Mesendoderm (in vitro differentiated cells): ENCODE measurements at regions not wholly inside any gene's neighbourhood (a gene's known extent, or its start where the extent isn't known, plus 50 kb on each side); places are given as distances from the start of the nearest gene placed in this dataset.

Experiments used
- DNase-seq: peaks from one replicate; pipeline ENCODE4 v3.0.0; 2013
- H2AK5ac ChIP-seq: 2 replicates; pipeline ENCODE4 v1.6.1; 2013; ENCODE audit warnings: low read length, inconsistent platforms
- H2BK120ac ChIP-seq: 2 replicates; pipeline ENCODE4 v1.6.1; 2013; ENCODE audit warnings: low read depth, mild to moderate bottlenecking, low read length, moderate library complexity, mixed read lengths
- H2BK15ac ChIP-seq: replicated peaks from 2 replicates; pipeline ENCODE4 v1.6.1; 2013; ENCODE audit warnings: low read depth, mild to moderate bottlenecking, moderate library complexity
- H2BK5ac ChIP-seq: 2 replicates; pipeline ENCODE4 v1.6.1; 2013; ENCODE audit warnings: low read length, inconsistent platforms
- H3K18ac ChIP-seq: 2 replicates; pipeline ENCODE4 v1.6.1; 2013; ENCODE audit warnings: mild to moderate bottlenecking, low read length, mixed read lengths
- H3K23ac ChIP-seq: one replicate; pipeline ENCODE4 v1.6.1; 2013; ENCODE audit warnings: low read length
- H3K27ac ChIP-seq: 2 replicates; pipeline ENCODE4 v1.5.1; 2013; ENCODE audit warnings: low read depth, mild to moderate bottlenecking, inconsistent platforms, low read length, moderate library complexity
- H3K27me3 ChIP-seq: 2 replicates; pipeline ENCODE4 v1.6.1; 2013; ENCODE audit warnings: low read length, control low read depth, mild to moderate bottlenecking, inconsistent platforms; ENCODE audit not compliant: insufficient read depth, poor library complexity
- H3K36me3 ChIP-seq: 2 replicates; pipeline ENCODE4 v1.6.1; 2013; ENCODE audit warnings: low read length, inconsistent platforms; ENCODE audit not compliant: control insufficient read depth, insufficient read depth
- H3K4ac ChIP-seq: one replicate; pipeline ENCODE4 v1.6.1; 2013; ENCODE audit warnings: low read depth, mild to moderate bottlenecking, low read length, moderate library complexity
- H3K4me1 ChIP-seq: 2 replicates; pipeline ENCODE4 v1.6.1; 2013; ENCODE audit warnings: low read depth, low read length, inconsistent platforms; ENCODE audit not compliant: control insufficient read depth
- H3K4me2 ChIP-seq: 2 replicates; pipeline ENCODE4 v1.6.1; 2013; ENCODE audit warnings: low read length
- H3K4me3 ChIP-seq: 2 replicates; pipeline ENCODE4 v1.5.1; 2013; ENCODE audit warnings: mild to moderate bottlenecking, low read length
- H3K56ac ChIP-seq: one replicate; pipeline ENCODE4 v1.6.1; 2013; ENCODE audit warnings: low read length
- H3K79me1 ChIP-seq: 2 replicates; pipeline ENCODE4 v1.6.1; 2013; ENCODE audit warnings: low read length, inconsistent platforms
- H3K79me2 ChIP-seq: 2 replicates; pipeline ENCODE4 v1.6.1; 2013; ENCODE audit warnings: mild to moderate bottlenecking, low read length; ENCODE audit not compliant: control insufficient read depth, insufficient read depth
- H3K9ac ChIP-seq: 2 replicates; pipeline ENCODE4 v1.6.1; 2013; ENCODE audit warnings: low read length, inconsistent platforms
- H4K5ac ChIP-seq: one replicate; pipeline ENCODE4 v1.6.1; 2013; ENCODE audit warnings: low read length
- H4K8ac ChIP-seq: one replicate; pipeline ENCODE4 v1.6.1; 2013; ENCODE audit warnings: low read depth, mild to moderate bottlenecking, control low read depth, low read length, moderate library complexity
- WGBS: extraction: QIAGEN DNeasy Blood & Tissue Kit; methylation state at CpG from one replicate; pipeline ENCODE4 v1.1.7; 2013; ENCODE audit warnings: low lambda C conversion rate, missing lambda C conversion rate; ENCODE audit not compliant: insufficient coverage; ENCODE audit errors: extremely low coverage; 5-methylcytosine and 5-hydroxymethylcytosine counted together

DNA sequence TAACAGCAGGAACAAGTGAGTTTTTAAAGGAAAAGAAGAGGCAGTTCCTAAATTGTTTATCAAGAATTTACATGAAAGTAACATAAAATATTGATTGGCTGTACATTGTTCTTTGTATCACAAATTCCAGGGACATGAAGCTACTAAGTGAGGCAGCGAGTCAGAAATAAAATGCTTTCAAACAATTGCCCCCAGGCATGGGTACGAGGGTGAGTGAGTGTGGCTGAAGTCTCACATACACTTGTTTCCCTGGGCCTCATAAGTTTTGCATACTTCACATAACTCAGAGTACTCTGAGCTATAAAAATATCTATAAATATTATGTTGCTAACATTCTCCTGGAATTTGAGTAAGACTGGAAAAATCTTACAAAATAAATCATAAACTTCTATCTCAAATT is 511.6 kb upstream of the PRKX start:
- Histone ChIP-seq H3K4me3 (no peak overlapping the region), H3K18ac (no peak overlapping the region), H2BK5ac (no peak overlapping the region), H2BK120ac (no peak overlapping the region), H2BK15ac (no peak overlapping the region), H4K5ac (no peak overlapping the region), H3K36me3 (no peaks in the 10 kb centered on the region), H4K8ac (no peak overlapping the region), H2AK5ac (no peak overlapping the region), H3K27ac (no peak overlapping the region), H3K79me1 (no peaks in the 10 kb centered on the region), H3K23ac (no peak overlapping the region), H3K9ac (no peak overlapping the region), H3K4me1 (no peaks in the 10 kb centered on the region), H3K4ac (no peak overlapping the region), H3K4me2 (no peak overlapping the region), H3K56ac (no peak overlapping the region), H3K79me2 (no peaks in the 10 kb centered on the region), H3K27me3 (no peaks in the 10 kb centered on the region)
- no CpG with 5 or more reads among the region's 2 CpGs for WGBS
- no peak for DNase-seq

DNA sequence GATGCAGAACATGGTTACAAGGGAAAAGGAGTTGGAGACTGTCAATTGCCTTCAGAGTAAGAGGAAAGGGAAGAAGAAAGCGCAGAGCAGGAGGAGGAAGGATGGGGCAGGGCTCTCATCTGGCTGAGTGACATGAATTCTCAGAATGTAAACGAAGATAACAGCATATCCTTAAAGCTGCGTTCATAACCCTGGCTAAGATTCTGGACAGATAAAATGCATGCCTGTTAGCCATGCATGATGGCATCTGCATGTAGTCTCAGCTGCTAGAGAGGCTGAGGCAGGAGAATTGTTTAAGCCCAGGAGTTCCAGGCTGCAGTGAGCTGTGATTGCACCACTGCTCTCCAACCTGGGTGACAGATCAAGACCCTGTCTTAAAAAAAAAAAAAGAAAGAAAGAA is 493.5 kb upstream of the PRKX start:
- Histone ChIP-seq H4K8ac (no peak overlapping the region), H4K5ac (no peak overlapping the region), H2BK120ac (no peak overlapping the region), H2BK15ac (no peak overlapping the region), H3K36me3 (no peaks in the 10 kb centered on the region), H3K79me2 (no peaks in the 10 kb centered on the region), H3K56ac (no peak overlapping the region), H3K4me3 (no peak overlapping the region), H2AK5ac (no peak overlapping the region), H3K18ac (no peak overlapping the region), H3K4ac (no peak overlapping the region), H3K4me2 (no peak overlapping the region), H3K27ac (no peak overlapping the region), H3K27me3 (no peaks in the 10 kb centered on the region), H3K23ac (no peak overlapping the region), H3K9ac (no peak overlapping the region), H3K4me1 (no peaks in the 10 kb centered on the region), H3K79me1 (no peaks in the 10 kb centered on the region), H2BK5ac (no peak overlapping the region)
- WGBS = no CpG with 5 or more reads among the region's 3 CpGs
- DNase-seq = no peak

DNA sequence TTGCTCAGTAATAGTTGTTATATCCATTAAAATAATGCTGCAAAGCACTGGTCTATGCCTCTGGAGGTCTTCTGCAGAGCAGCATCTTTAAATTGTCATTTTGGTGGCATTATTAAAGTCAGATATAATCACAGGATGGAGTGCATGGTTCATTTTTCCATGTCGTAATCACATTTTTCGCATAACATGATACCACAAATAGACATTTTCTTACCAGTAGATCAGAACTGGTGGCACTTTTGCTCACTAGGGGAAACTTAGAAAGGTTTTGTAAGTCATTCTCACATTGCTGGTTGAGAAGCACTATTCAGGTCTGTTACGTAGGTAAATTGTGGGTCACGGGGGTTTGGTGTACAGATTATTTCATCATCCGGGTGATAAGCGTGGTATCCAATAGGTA is 484.5 kb upstream of the PRKX start:
- no peak overlapping the region for H3K9ac ChIP-seq
- no peak overlapping the region for H4K8ac ChIP-seq
- no peaks in the 10 kb centered on the region for H3K36me3 ChIP-seq
- H3K4me1 ChIP-seq = no peaks in the 10 kb centered on the region
- H2AK5ac ChIP-seq = no peak overlapping the region
- H3K56ac ChIP-seq = no peak overlapping the region
- no peak overlapping the region for H2BK15ac ChIP-seq
- no CpG with 5 or more reads among the region's 6 CpGs for WGBS
- H2BK120ac ChIP-seq = no peak overlapping the region
- H4K5ac ChIP-seq = no peak overlapping the region
- H3K4me3 ChIP-seq = no peak overlapping the region
- H3K4ac ChIP-seq = no peak overlapping the region
- no peak overlapping the region for H3K27ac ChIP-seq
- no peaks in the 10 kb centered on the region for H3K27me3 ChIP-seq
- DNase-seq = no peak
- no peak overlapping the region for H3K23ac ChIP-seq
- no peaks in the 10 kb centered on the region for H3K79me2 ChIP-seq
- no peaks in the 10 kb centered on the region for H3K79me1 ChIP-seq
- H3K4me2 ChIP-seq = no peak overlapping the region
- no peak overlapping the region for H2BK5ac ChIP-seq
- H3K18ac ChIP-seq = no peak overlapping the region

DNA sequence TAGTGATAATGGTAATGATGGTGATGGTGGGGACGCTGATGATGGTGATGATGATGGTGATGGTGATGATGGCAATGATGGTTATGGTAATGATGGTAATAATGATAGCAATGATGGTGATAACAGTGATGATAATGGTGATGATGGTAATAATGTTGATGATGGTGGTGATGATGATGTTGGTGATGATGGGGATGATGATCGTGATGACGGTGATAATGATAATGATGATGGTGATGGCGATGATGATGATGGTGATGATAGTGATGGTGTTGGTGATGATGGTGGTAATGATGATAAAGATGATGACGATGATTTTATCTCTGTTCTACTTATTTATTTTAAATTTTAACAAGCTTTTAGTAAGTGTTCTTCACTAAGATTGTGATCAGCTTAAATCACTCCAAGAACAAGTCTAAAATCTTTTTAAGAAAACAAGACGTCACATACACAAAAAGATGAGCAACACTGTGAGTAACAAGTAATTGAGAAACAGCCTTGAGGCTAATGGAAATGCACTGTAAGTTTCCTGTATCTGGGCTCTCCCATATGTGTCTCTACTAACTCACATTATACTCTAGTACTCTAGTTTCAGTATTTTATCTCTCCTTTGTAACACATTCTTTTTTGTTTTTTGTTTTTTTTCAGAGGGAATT is 480.2 kb upstream of the PRKX start:
- Histone ChIP-seq H3K27me3 (no peaks in the 10 kb centered on the region), H4K8ac (no peak overlapping the region), H3K27ac (no peak overlapping the region), H3K79me2 (no peaks in the 10 kb centered on the region), H3K4me2 (no peak overlapping the region), H3K79me1 (no peaks in the 10 kb centered on the region), H2BK15ac (no peak overlapping the region), H3K36me3 (no peaks in the 10 kb centered on the region), H3K9ac (no peak overlapping the region), H2BK120ac (no peak overlapping the region), H3K4ac (no peak overlapping the region), H2BK5ac (no peak overlapping the region), H3K4me1 (no peaks in the 10 kb centered on the region), H2AK5ac (no peak overlapping the region), H3K23ac (no peak overlapping the region), H3K56ac (no peak overlapping the region), H3K4me3 (no peak overlapping the region), H4K5ac (no peak overlapping the region), H3K18ac (no peak overlapping the region)
- no peak for DNase-seq
- no CpG with 5 or more reads among the region's 6 CpGs for WGBS

DNA sequence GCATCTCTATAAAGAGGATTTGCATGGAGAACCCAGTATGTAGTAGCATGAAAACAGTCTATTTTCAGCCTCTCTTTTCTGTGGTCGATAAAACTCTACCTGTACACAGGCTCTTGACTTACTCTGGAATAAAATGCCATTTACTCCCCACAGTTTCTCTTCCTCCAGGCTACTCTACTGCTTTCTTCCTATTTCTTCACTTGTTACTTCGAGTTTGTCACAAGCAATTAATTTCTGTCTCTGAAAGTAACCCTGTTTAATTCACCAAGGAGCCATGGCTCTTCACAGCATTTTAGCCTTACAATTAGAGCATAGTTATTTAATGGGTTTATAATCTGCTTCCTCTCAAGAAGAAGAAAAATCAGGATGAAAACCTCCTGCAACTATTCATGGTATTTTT is 472.9 kb upstream of the PRKX start:
- no CpG with 5 or more reads among the region's 2 CpGs for WGBS
- H3K18ac ChIP-seq = no peak overlapping the region

DNA sequence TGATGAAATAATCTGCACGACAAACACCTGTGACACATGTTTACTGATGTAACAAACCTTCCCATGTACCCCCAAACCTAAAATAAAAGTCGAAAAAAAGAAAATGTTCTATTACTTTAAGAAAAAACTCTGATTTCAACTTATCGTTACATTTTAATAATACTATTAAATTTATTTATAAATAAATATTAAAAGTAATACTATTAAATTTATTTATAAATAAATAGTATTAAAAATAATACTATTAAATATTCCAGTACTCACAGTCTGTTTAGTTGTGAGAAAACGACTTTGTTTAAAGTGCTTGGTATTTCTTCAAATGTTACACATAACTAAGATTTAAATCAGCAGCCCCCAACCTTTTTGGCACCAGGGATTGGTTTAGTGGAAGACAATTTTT is 471.6 kb upstream of the PRKX start:
- no peak overlapping the region for H2BK5ac ChIP-seq
- H3K4me1 ChIP-seq = no peaks in the 10 kb centered on the region
- H2BK120ac ChIP-seq = no peak overlapping the region
- H3K79me1 ChIP-seq = no peaks in the 10 kb centered on the region
- no peak overlapping the region for H3K4me2 ChIP-seq
- H4K8ac ChIP-seq = no peak overlapping the region
- H2AK5ac ChIP-seq = no peak overlapping the region
- H4K5ac ChIP-seq = no peak overlapping the region
- H3K9ac ChIP-seq = no peak overlapping the region
- no peak for DNase-seq
- H3K23ac ChIP-seq = no peak overlapping the region
- H3K27ac ChIP-seq = no peak overlapping the region
- H3K36me3 ChIP-seq = no peaks in the 10 kb centered on the region
- WGBS = 100% methylated on average over 1 of the region's 4 CpGs
- H3K79me2 ChIP-seq = no peaks in the 10 kb centered on the region
- H3K4ac ChIP-seq = no peak overlapping the region
- no peaks in the 10 kb centered on the region for H3K27me3 ChIP-seq
- H3K18ac ChIP-seq = no peak overlapping the region
- no peak overlapping the region for H2BK15ac ChIP-seq
- no peak overlapping the region for H3K56ac ChIP-seq
- no peak overlapping the region for H3K4me3 ChIP-seq

More for the DNA sequence above, 472.9 kb upstream of the PRKX start:
- Histone ChIP-seq H3K27ac (no peak overlapping the region), H3K79me1 (no peaks in the 10 kb centered on the region), H3K27me3 (no peaks in the 10 kb centered on the region), H3K4me2 (no peak overlapping the region), H3K79me2 (no peaks in the 10 kb centered on the region), H2BK120ac (no peak overlapping the region), H4K5ac (no peak overlapping the region), H3K4me3 (no peak overlapping the region), H3K4ac (no peak overlapping the region), H4K8ac (no peak overlapping the region), H3K23ac (no peak overlapping the region), H3K56ac (no peak overlapping the region), H3K36me3 (no peaks in the 10 kb centered on the region), H3K4me1 (no peaks in the 10 kb centered on the region), H2BK15ac (no peak overlapping the region), H3K9ac (no peak overlapping the region), H2BK5ac (no peak overlapping the region), H2AK5ac (no peak overlapping the region)
- no peak for DNase-seq
